Testis (tissue), 2 donors: ENCODE measurements at regions not wholly inside any gene's neighbourhood (a gene's known extent, or its start where the extent isn't known, plus 50 kb on each side); places are given as distances from the start of the nearest gene placed in this dataset.

Source experiments
- DNase-seq: peaks from one replicate; pipeline ENCODE4 v3.0.0-alpha.2; 2019
- H3K27ac ChIP-seq, 2 donors: fragments of 200-600 bp; sonication (generic); one replicate each; pipeline ENCODE4 v1.5.1; 2019
- H3K27me3 ChIP-seq: fragments of 200-600 bp; sonication (generic); one replicate; pipeline ENCODE4 v1.5.1; 2019
- H3K36me3 ChIP-seq: fragments of 200-600 bp; sonication (generic); one replicate; pipeline ENCODE4 v1.5.1; 2017; ENCODE audit warnings: low read depth; ENCODE audit errors: missing control alignments
- H3K4me1 ChIP-seq: fragments of 200-600 bp; sonication (generic); one replicate; pipeline ENCODE4 v1.5.1; 2019
- H3K4me3 ChIP-seq, 2 donors: fragments of 200-600 bp; sonication (generic); one replicate each; pipeline ENCODE4 v1.5.1; 2017 to 2019
- H3K9me3 ChIP-seq: fragments of 200-600 bp; sonication (generic); one replicate; pipeline ENCODE4 v1.5.1; 2017
- POLR2A ChIP-seq: fragments of 450-650 bp; IDR thresholded peaks from one replicate; pipeline ENCODE4 v1.6.1; 2017; ENCODE audit warnings: antibody characterized with exemption, mild to moderate bottlenecking, moderate library complexity
- WGBS, 2 donors: methylation state at CpG; one replicate each; pipeline ENCODE4 v1.1.5; 2018; 5-methylcytosine and 5-hydroxymethylcytosine counted together
- intact Hi-C: fragments of 100-400 bp; cut with DNase I; formaldehyde crosslinking; loops from one replicate; pipeline ENCODE4 v1.15.1; 2023; ENCODE audit warnings: low total_unique reads
- TF ChIP-seq, protein P1 (sequence below), 3 experiments: fragments of 450-650 bp in 2 of 3; fragments of 200-600 bp in 1 of 3; sonication (generic) in 1 of 3; IDR thresholded peaks; one replicate each; pipeline ENCODE4 v1.5.1; 2016 to 2019; ENCODE audit warnings: antibody characterized with exemption in 3 of 3, mild to moderate bottlenecking in 2 of 3, moderate library complexity in 1 of 3

DNA sequence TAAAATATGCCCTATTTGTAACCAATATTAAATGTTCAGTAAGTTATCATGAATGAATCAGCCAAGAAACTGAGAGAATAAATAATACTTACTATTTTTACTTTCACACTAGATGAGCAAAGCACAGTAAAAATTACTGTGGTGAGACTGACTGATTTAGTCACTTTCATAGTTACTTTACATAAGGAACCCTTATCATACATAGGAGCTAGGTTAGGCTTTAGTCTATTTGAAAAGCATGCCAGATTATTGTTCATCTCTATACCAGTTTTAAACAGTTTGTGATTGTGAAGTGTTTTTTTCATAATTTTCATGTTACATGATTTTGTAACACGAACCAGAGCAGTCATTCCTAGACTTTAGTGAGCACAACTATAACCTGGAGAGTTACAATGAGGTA lies 80.7 kb upstream of the MAGI2 start:
- intact Hi-C loops, result no loop called here
- Histone ChIP-seq H3K4me3 (no peak overlapping the region), H3K27ac (no peak overlapping the region), H3K9me3 (no peaks in the 10 kb centered on the region), H3K36me3 (no peaks in the 10 kb centered on the region), H3K27me3 (no peaks in the 10 kb centered on the region), H3K4me1 (no peaks in the 10 kb centered on the region)
- no peak for DNase-seq
- WGBS, 2 donors, result 73 to 76% methylated on average over 1 of the region's 1 CpG
- TF ChIP-seq, protein P1, sequence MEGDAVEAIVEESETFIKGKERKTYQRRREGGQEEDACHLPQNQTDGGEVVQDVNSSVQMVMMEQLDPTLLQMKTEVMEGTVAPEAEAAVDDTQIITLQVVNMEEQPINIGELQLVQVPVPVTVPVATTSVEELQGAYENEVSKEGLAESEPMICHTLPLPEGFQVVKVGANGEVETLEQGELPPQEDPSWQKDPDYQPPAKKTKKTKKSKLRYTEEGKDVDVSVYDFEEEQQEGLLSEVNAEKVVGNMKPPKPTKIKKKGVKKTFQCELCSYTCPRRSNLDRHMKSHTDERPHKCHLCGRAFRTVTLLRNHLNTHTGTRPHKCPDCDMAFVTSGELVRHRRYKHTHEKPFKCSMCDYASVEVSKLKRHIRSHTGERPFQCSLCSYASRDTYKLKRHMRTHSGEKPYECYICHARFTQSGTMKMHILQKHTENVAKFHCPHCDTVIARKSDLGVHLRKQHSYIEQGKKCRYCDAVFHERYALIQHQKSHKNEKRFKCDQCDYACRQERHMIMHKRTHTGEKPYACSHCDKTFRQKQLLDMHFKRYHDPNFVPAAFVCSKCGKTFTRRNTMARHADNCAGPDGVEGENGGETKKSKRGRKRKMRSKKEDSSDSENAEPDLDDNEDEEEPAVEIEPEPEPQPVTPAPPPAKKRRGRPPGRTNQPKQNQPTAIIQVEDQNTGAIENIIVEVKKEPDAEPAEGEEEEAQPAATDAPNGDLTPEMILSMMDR (IDR thresholded peaks at IDR 0.05), result no peak
- no peak for TF ChIP-seq POLR2A

DNA sequence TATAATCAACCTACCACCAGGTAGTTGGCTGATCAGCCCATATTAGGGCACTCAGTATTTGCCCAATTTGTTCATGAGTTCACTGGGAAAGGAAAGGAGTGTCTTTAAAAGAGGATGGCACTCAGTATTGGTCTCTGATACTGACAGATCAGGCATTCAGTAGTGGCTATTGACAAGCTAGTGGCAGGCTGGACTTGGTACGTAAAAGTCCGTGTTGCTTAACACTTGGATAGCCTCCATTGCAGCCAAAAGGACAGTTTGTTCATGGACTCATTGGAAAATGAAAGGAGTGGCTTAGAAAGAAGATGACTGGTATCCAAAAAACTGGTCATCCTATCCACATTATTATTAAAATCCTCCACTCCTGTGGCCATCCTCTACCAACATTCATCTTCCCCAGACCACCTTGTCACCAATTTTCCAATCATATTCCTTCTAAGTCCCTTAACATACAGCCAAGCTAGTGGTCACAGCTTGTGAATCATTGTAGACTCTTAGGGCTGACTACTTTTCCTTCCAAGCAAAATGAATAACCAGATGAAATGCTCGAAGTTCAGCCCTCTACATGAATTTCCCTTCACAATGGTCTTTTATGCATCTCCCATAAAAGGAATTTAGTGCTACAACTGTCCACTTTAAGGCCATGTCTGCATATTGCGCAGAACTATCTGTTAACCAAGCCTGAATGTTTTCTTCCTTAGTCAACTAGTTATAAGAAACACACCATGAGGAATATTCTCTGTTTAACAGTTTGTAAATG lies 78.6 kb upstream of the MAGI2 start:
- intact Hi-C loops, result no loop called here
- DNase-seq, result no peak
- WGBS, 2 donors, result 90 to 91% methylated on average over 4 of the region's 4 CpGs
- Histone ChIP-seq H3K9me3 (no peaks in the 10 kb centered on the region), H3K27me3 (no peaks in the 10 kb centered on the region), H3K4me3 (no peak overlapping the region), H3K36me3 (no peaks in the 10 kb centered on the region), H3K27ac (no peak overlapping the region), H3K4me1 (no peaks in the 10 kb centered on the region)
- TF ChIP-seq, protein P1 (IDR thresholded peaks at IDR 0.05), result no peak
- no peak for TF ChIP-seq POLR2A

DNA sequence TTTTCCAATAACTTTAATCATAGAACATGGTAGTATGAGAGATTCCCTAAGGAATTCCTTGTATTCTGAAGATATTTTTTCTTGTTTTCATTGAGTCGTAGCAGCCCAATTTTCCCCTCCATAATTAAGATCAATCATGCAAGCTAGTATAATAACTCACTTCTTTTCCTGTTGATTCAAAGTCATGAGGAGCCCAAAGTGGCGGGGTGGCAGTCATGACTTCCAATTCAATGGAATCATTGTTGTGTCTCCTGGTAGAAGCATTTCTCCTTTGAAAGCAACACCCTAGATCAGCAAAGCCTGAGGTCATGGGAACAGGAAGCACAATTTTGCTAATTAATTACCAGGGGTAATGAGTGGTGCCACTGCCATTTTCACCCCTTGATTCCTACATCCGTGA lies 77.6 kb upstream of the MAGI2 start:
- 89% methylated on average over 3 of the region's 3 CpGs for WGBS, 2 donors
- Histone ChIP-seq H3K27me3 (no peaks in the 10 kb centered on the region), H3K4me3 (no peak overlapping the region), H3K36me3 (no peaks in the 10 kb centered on the region), H3K4me1 (no peaks in the 10 kb centered on the region), H3K27ac (no peak overlapping the region), H3K9me3 (no peaks in the 10 kb centered on the region)
- intact Hi-C loops, result no loop called here
- TF ChIP-seq, protein P1 (IDR thresholded peaks at IDR 0.05), result no peak
- no peak for TF ChIP-seq POLR2A
- DNase-seq, result no peak

DNA sequence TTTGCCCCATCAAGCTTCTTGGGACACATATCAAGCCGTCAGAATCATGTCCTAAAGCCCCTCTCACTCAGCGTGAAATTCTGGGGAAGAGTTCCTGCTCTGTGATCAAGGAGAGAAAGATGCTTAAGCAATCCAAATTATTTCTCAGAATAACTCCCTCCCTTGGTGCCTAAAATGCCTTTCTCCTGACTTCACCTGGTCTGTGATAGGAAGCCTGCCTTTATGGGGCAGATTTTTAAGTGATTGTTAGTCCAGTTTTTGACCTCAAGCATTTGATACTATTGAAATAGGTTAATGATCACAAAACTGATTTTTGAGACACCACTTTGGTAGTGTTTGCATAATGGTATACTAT lies 76.4 kb upstream of the MAGI2 start:
- intact Hi-C loops, result no loop called here
- no peaks in the 10 kb centered on the region for H3K4me1 ChIP-seq
- WGBS, 2 donors, result 92 to 93% methylated on average over 2 of the region's 2 CpGs
- H3K36me3 ChIP-seq, result no peaks in the 10 kb centered on the region
- DNase-seq, result no peak
- no peak overlapping the region for H3K27ac ChIP-seq
- no peaks in the 10 kb centered on the region for H3K27me3 ChIP-seq
- no peak for TF ChIP-seq POLR2A
- TF ChIP-seq, protein P1 (IDR thresholded peaks at IDR 0.05), result no peak
- H3K4me3 ChIP-seq, result no peak overlapping the region
- H3K9me3 ChIP-seq, result no peaks in the 10 kb centered on the region

DNA sequence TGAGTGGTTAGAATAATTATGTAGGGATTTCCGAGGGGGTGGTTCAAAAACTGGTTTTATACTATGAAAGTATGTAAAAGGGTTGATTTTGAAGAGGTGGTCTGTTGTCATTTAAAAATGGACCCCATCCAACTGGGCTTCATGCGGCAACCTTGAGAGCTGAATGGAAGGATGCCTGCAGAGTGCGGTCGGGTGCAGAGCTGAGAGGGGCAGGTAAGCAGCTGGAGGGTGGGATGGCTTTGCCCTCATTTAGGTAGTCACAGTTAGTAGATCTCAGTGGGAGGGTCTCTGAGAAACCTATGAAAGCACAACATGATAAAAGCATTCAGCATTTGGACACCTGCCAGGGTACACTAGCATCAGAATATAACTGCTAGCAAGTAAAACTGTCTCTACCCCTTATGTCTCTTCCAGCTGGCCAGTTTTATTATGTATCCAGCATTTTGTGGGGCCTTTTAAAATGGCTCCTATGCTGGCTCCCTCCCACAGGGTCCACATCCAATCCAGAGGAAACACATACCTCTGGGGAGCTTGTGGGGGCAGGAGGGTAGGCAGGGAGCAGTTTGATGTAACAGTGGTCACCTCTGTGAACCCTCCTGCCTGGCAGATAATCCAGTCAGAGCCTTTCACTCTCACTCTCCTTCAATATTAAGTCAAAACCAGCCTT lies 75.9 kb upstream of the MAGI2 start:
- H3K36me3 ChIP-seq, result no peaks in the 10 kb centered on the region
- WGBS, 2 donors, result 83 to 99% methylated on average over 4 of the region's 4 CpGs
- no peak for TF ChIP-seq POLR2A
- TF ChIP-seq, protein P1 (IDR thresholded peaks at IDR 0.05), result no peak
- H3K9me3 ChIP-seq, result no peaks in the 10 kb centered on the region
- H3K4me3 ChIP-seq, result no peak overlapping the region
- DNase-seq, result no peak
- no peak overlapping the region for H3K27ac ChIP-seq
- intact Hi-C loops, result no loop called here
- no peaks in the 10 kb centered on the region for H3K27me3 ChIP-seq
- no peaks in the 10 kb centered on the region for H3K4me1 ChIP-seq
